Epithelial cell of esophagus (primary cell): ENCODE measurements at regions not wholly inside any gene's neighbourhood (a gene's known extent, or its start where the extent isn't known, plus 50 kb on each side); places are given as distances from the start of the nearest gene placed in this dataset.

Experiments
- DNase-seq: peaks from one replicate; pipeline ENCODE4 v3.0.0; 2010; ENCODE audit warnings: low read depth
- H3K4me3 ChIP-seq: 2 replicates; pipeline ENCODE4 v1.5.1; 2011; ENCODE audit warnings: mild to moderate bottlenecking, low read length, control low read depth
- TF ChIP-seq, protein P1 (sequence below): IDR thresholded peaks from 2 replicates; pipeline ENCODE4 v1.5.1; 2011; ENCODE audit warnings: low read depth, mild to moderate bottlenecking, low read length, control low read depth, inconsistent platforms; ENCODE audit not compliant: insufficient read depth; ENCODE audit errors: missing control alignments

DNA sequence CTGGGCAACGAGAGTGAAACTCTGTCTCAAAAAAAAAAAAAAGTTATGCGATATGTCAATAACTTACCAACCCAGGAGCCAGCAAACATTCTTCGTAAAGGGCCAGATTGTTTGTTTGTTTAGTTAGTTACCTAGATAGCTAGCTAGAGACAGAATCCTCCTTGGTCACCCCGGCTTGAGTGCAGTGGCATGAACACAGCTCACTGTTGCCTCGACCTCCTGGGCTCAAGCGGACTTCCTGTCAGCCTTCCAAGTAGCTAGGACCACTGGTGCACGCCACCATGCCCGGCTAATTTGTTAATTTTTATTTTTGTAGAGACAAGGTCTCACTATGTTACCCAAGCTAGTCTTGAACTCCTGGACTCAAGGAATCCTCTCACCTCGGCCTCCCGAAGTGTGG lies 113.0 kb downstream of the LITAF start:
- TF ChIP-seq, protein P1, sequence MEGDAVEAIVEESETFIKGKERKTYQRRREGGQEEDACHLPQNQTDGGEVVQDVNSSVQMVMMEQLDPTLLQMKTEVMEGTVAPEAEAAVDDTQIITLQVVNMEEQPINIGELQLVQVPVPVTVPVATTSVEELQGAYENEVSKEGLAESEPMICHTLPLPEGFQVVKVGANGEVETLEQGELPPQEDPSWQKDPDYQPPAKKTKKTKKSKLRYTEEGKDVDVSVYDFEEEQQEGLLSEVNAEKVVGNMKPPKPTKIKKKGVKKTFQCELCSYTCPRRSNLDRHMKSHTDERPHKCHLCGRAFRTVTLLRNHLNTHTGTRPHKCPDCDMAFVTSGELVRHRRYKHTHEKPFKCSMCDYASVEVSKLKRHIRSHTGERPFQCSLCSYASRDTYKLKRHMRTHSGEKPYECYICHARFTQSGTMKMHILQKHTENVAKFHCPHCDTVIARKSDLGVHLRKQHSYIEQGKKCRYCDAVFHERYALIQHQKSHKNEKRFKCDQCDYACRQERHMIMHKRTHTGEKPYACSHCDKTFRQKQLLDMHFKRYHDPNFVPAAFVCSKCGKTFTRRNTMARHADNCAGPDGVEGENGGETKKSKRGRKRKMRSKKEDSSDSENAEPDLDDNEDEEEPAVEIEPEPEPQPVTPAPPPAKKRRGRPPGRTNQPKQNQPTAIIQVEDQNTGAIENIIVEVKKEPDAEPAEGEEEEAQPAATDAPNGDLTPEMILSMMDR = no peak
- H3K4me3 ChIP-seq = no peak overlapping the region
- DNase-seq = no peak

GRCh38 chr16:11474617-11475291 lies 112.0 kb downstream of the LITAF start:
- H3K4me3 ChIP-seq = no peak overlapping the region
- TF ChIP-seq, protein P1 = no peak
- peak; percentile 72 for DNase-seq

DNA sequence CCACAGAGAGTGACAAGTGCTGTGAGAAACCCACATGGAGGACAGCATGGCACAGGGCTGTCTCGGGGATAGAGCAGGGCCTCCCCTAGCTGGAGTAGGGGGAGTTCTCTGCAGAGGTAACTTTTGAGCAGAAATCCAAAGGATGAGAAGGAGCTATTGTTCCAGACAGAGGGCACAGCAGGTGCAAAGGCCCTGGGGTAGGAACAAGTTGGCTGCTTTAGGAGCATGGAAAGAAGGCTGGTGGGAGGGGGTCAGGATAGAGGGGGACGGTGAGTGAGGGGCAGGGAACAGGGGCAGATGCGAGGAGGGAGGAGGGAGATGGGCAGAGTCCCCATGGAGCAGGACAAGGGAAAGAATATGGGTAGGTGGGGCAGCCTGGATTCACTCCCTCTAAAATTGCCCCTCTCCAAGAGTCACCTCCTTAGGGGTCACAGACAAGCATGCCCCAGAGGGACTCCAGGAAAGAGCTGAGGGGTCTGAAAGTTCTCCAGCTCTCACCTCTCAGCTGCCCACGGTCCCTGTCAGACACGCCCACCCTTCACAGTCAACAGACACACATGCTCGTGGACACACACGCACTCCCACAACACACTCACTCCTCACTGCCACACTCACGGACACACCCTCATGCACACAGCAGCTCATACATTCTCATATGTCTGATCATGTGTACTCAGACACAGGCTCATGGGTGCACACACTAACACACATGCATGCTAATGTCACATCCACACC lies 110.7 kb downstream of the LITAF start:
- no peak for DNase-seq
- no peak overlapping the region for H3K4me3 ChIP-seq
- TF ChIP-seq, protein P1 = no peak

DNA sequence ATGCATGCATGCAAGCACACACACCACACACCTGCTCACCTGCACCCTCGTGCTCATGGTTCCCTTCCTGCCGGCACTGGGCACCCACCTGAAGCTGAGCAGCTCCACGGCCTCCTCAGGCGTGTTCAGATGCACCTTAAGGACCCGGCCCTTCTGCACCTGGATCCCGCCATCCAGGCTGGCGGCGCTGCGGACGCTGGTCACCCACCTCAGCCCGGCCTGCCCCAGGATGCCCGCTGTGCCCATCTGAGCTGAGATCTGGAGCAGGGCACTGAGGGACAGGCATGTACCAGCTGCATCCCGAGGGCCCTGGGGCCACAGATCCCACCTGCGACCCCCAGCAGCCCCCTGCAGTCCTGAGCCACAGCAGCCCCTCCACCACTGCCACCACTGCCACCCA lies 110.0 kb downstream of the LITAF start:
- TF ChIP-seq, protein P1 = no peak
- H3K4me3 ChIP-seq = no peak overlapping the region
- DNase-seq = no peak

GRCh38 chr16:11478431-11479119 lies 108.1 kb downstream of the LITAF start:
- DNase-seq = no peak
- TF ChIP-seq, protein P1 = no peak
- H3K4me3 ChIP-seq = no peak overlapping the region

GRCh38 chr16:11479916-11480315 lies 106.8 kb downstream of the LITAF start:
- DNase-seq = no peak
- TF ChIP-seq, protein P1 = no peak
- no peak overlapping the region for H3K4me3 ChIP-seq
